Adrenal gland (tissue), 5 donors: ENCODE measurements at regions not wholly inside any gene's neighbourhood (a gene's known extent, or its start where the extent isn't known, plus 50 kb on each side); places are given as distances from the start of the nearest gene placed in this dataset.

ENCODE experiments used
- CTCF ChIP-seq, 6 experiments: fragments of 450-650 bp in 4 of 6; fragments of 200-600 bp in 2 of 6; sonication (generic) in 1 of 6; IDR thresholded peaks; 1 replicate in 5 of 6; 2 replicates in 1 of 6; pipeline versions ENCODE4 v1.5.1 to v1.8.0; 2016 to 2021; ENCODE audit warnings: antibody characterized with exemption in 6 of 6, mild to moderate bottlenecking in 2 of 6, moderate library complexity in 1 of 6
- POLR2A ChIP-seq, 2 donors: fragments of 450-650 bp; IDR thresholded peaks; one replicate each; pipeline ENCODE4 v1.6.1; 2017; ENCODE audit warnings: antibody characterized with exemption in 2 of 2, mild to moderate bottlenecking in 2 of 2, moderate library complexity in 1 of 2
- donor health status: DM: no; HTN: no; CAD: no.

DNA sequence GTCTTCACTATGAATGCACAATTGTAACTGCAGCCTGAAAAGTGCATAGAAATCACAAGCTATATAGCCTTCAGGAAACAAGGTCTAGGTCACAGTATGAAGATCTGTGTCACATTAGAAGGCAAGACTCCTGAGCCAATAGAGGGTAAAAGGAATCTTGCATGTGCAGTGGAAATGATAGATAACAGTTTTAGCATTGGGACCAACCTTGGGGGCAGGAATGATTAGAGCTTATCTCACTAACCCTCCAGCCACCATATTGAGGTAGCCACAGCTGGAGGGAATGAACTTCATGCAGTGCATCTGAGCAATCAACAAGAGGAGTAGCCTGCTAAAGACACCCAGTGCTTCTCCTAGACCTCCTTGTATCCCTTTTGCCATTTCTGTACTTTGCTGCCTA is 390.1 kb downstream of the LTN1 start:
- TF ChIP-seq CTCF (IDR thresholded peaks at IDR 0.05) (no peak), POLR2A (IDR thresholded peaks at IDR 0.05) (no peak)
